Trophoblast cell (in vitro differentiated cells and primary cell): ENCODE measurements at regions not wholly inside any gene's neighbourhood (a gene's known extent, or its start where the extent isn't known, plus 50 kb on each side); places are given as distances from the start of the nearest gene placed in this dataset.

Experiments
- DNase-seq, 2 donors: peaks; one replicate each; pipeline ENCODE4 v3.0.0-alpha.2; 2016
- H2AFZ ChIP-seq: 2 replicates; pipeline ENCODE4 v1.6.1; 2013; ENCODE audit warnings: low read length, moderate library complexity, mild to moderate bottlenecking; ENCODE audit not compliant: insufficient read depth, poor library complexity
- H2AK5ac ChIP-seq: 2 replicates; pipeline ENCODE4 v1.6.1; 2013; ENCODE audit warnings: mild to moderate bottlenecking, low read length
- H2BK120ac ChIP-seq: 2 replicates; pipeline ENCODE4 v1.6.1; 2013; ENCODE audit warnings: low read length, mild to moderate bottlenecking, moderate library complexity; ENCODE audit not compliant: insufficient read depth, poor library complexity
- H2BK12ac ChIP-seq: 2 replicates; pipeline ENCODE4 v1.6.1; 2013; ENCODE audit warnings: mild to moderate bottlenecking, low read length, moderate library complexity
- H2BK5ac ChIP-seq: 2 replicates; pipeline ENCODE4 v1.6.1; 2013; ENCODE audit warnings: low read length, low read depth, moderate library complexity, mild to moderate bottlenecking; ENCODE audit not compliant: poor library complexity
- H3K14ac ChIP-seq: 2 replicates; pipeline ENCODE4 v1.6.1; 2013; ENCODE audit warnings: mild to moderate bottlenecking, low read length
- H3K18ac ChIP-seq: 2 replicates; pipeline ENCODE4 v1.6.1; 2013; ENCODE audit warnings: mild to moderate bottlenecking, low read length
- H3K23ac ChIP-seq: 2 replicates; pipeline ENCODE4 v1.6.1; 2013; ENCODE audit warnings: low read length
- H3K27ac ChIP-seq: 2 replicates; pipeline ENCODE4 v1.5.1; 2013; ENCODE audit warnings: low read depth, mild to moderate bottlenecking, inconsistent platforms, low read length, moderate library complexity
- H3K27me3 ChIP-seq: 2 replicates; pipeline ENCODE4 v1.6.1; 2013; ENCODE audit warnings: inconsistent platforms, mild to moderate bottlenecking, low read length, moderate library complexity; ENCODE audit not compliant: insufficient read depth
- H3K36me3 ChIP-seq, 2 experiments: 1 replicate in 1 of 2; 2 replicates in 1 of 2; pipeline ENCODE4 v1.6.1; 2013; ENCODE audit warnings: low read length in 2 of 2, mild to moderate bottlenecking in 2 of 2, moderate library complexity in 1 of 2; ENCODE audit not compliant: insufficient read depth in 2 of 2, control insufficient read depth in 1 of 2
- H3K4ac ChIP-seq: 2 replicates; pipeline ENCODE4 v1.6.1; 2013; ENCODE audit warnings: low read depth, mild to moderate bottlenecking, low read length, moderate library complexity
- H3K4me1 ChIP-seq, 2 experiments: 1 replicate in 1 of 2; 2 replicates in 1 of 2; pipeline ENCODE4 v1.6.1; 2013; ENCODE audit warnings: low read length in 2 of 2, mild to moderate bottlenecking in 2 of 2, moderate library complexity in 1 of 2; ENCODE audit not compliant: insufficient read depth in 2 of 2, control insufficient read depth in 1 of 2
- H3K4me2 ChIP-seq: 2 replicates; pipeline ENCODE4 v1.6.1; 2013; ENCODE audit warnings: inconsistent platforms, mild to moderate bottlenecking, low read length, moderate library complexity
- H3K4me3 ChIP-seq: 2 replicates; pipeline ENCODE4 v1.5.1; 2013; ENCODE audit warnings: mild to moderate bottlenecking, low read depth, low read length, inconsistent platforms
- H3K79me1 ChIP-seq: one replicate; pipeline ENCODE4 v1.6.1; 2013; ENCODE audit warnings: low read length
- H3K79me2 ChIP-seq: 2 replicates; pipeline ENCODE4 v1.6.1; 2013; ENCODE audit warnings: low read length, mild to moderate bottlenecking; ENCODE audit not compliant: control insufficient read depth, insufficient read depth, poor library complexity
- H3K9ac ChIP-seq: 2 replicates; pipeline ENCODE4 v1.6.1; 2013; ENCODE audit warnings: mild to moderate bottlenecking, low read length
- H3K9me3 ChIP-seq: 2 replicates; pipeline ENCODE4 v1.6.1; 2013; ENCODE audit warnings: low read depth, mild to moderate bottlenecking, control low read depth, inconsistent platforms, low read length; ENCODE audit not compliant: insufficient read depth
- H4K12ac ChIP-seq: 2 replicates; pipeline ENCODE4 v1.6.1; 2013; ENCODE audit warnings: low read depth, mild to moderate bottlenecking, low read length, moderate library complexity
- H4K8ac ChIP-seq: 2 replicates; pipeline ENCODE4 v1.6.1; 2013; ENCODE audit warnings: low read depth, mild to moderate bottlenecking, low read length, moderate library complexity
- H4K91ac ChIP-seq: one replicate; pipeline ENCODE4 v1.6.1; 2013; ENCODE audit warnings: low read depth, mild to moderate bottlenecking, low read length, moderate library complexity
- WGBS: extraction: QIAGEN DNeasy Blood & Tissue Kit; methylation state at CpG from one replicate; pipeline ENCODE4 v1.1.7; 2013; ENCODE audit warnings: missing lambda C conversion rate; ENCODE audit not compliant: insufficient read length, insufficient coverage; ENCODE audit errors: extremely low coverage; 5-methylcytosine and 5-hydroxymethylcytosine counted together

GRCh38 chr18:67778016-67778415 lies 261.5 kb upstream of the DSEL start:
- H2BK5ac ChIP-seq, result no peak overlapping the region
- no peak overlapping the region for H3K23ac ChIP-seq
- no peak overlapping the region for H2AK5ac ChIP-seq
- no peak overlapping the region for H3K18ac ChIP-seq
- no peak overlapping the region for H4K8ac ChIP-seq
- H2AFZ ChIP-seq, result no peak overlapping the region
- H3K4me3 ChIP-seq, result no peak overlapping the region
- no peak overlapping the region for H3K4me2 ChIP-seq
- no peak overlapping the region for H3K9ac ChIP-seq
- no peaks in the 10 kb centered on the region for H3K27me3 ChIP-seq
- H3K9me3 ChIP-seq, result no peaks in the 10 kb centered on the region
- no peak overlapping the region for H3K14ac ChIP-seq
- no peaks in the 10 kb centered on the region for H3K79me1 ChIP-seq
- H3K27ac ChIP-seq, result no peak overlapping the region
- DNase-seq, result no peak
- no peak overlapping the region for H4K91ac ChIP-seq
- no peak overlapping the region for H4K12ac ChIP-seq
- H3K4ac ChIP-seq, result no peak overlapping the region
- WGBS, result no CpG with 5 or more reads among the region's 3 CpGs
- H3K4me1 ChIP-seq, result no peaks in the 10 kb centered on the region
- no peak overlapping the region for H2BK12ac ChIP-seq
- no peak overlapping the region for H2BK120ac ChIP-seq
- no peaks in the 10 kb centered on the region for H3K36me3 ChIP-seq
- no peaks in the 10 kb centered on the region for H3K79me2 ChIP-seq

- no peak overlapping the region for H4K91ac ChIP-seq
- no peak overlapping the region for H2AK5ac ChIP-seq
- no peak overlapping the region for H3K4ac ChIP-seq
- no peak for DNase-seq
- H3K27me3 ChIP-seq, result no peaks in the 10 kb centered on the region
- no peak overlapping the region for H4K12ac ChIP-seq
- no peaks in the 10 kb centered on the region for H3K4me1 ChIP-seq
- no peak overlapping the region for H3K27ac ChIP-seq
- no peak overlapping the region for H2BK12ac ChIP-seq
- H2BK5ac ChIP-seq, result no peak overlapping the region
- no peak overlapping the region for H3K4me2 ChIP-seq
- H3K4me3 ChIP-seq, result no peak overlapping the region
- H4K8ac ChIP-seq, result no peak overlapping the region
- no peak overlapping the region for H3K14ac ChIP-seq
- no peaks in the 10 kb centered on the region for H3K9me3 ChIP-seq
- H2AFZ ChIP-seq, result no peak overlapping the region
- no peak overlapping the region for H3K9ac ChIP-seq
- no peaks in the 10 kb centered on the region for H3K36me3 ChIP-seq
- H3K79me2 ChIP-seq, result no peaks in the 10 kb centered on the region
- H3K23ac ChIP-seq, result no peak overlapping the region
- no CpG with 5 or more reads among the region's 3 CpGs for WGBS
- H3K18ac ChIP-seq, result no peak overlapping the region
- no peaks in the 10 kb centered on the region for H3K79me1 ChIP-seq
- no peak overlapping the region for H2BK120ac ChIP-seq
Measured at GRCh38 chr18:67776929-67777328, 260.4 kb upstream of the DSEL start.

GRCh38 chr18:67771271-67771670 lies 254.8 kb upstream of the DSEL start:
- Histone ChIP-seq H3K4me3 (no peak overlapping the region), H3K9me3 (no peaks in the 10 kb centered on the region), H4K91ac (no peak overlapping the region), H4K12ac (no peak overlapping the region), H3K23ac (no peak overlapping the region), H3K9ac (no peak overlapping the region), H2BK12ac (no peak overlapping the region), H3K18ac (no peak overlapping the region), H3K14ac (no peak overlapping the region), H2BK5ac (no peak overlapping the region), H2AK5ac (no peak overlapping the region), H3K27ac (no peak overlapping the region), H3K79me1 (no peaks in the 10 kb centered on the region), H3K79me2 (no peaks in the 10 kb centered on the region), H4K8ac (no peak overlapping the region), H3K4me2 (no peak overlapping the region), H3K27me3 (no peaks in the 10 kb centered on the region), H3K4ac (no peak overlapping the region), H2BK120ac (no peak overlapping the region), H2AFZ (no peak overlapping the region), H3K36me3 (no peaks in the 10 kb centered on the region), H3K4me1 (no peaks in the 10 kb centered on the region)
- no peak for DNase-seq
- WGBS, result 100% methylated on average over 1 of the region's 2 CpGs

GRCh38 chr18:67770520-67770919 lies 254.0 kb upstream of the DSEL start:
- Histone ChIP-seq H3K79me1 (no peaks in the 10 kb centered on the region), H3K36me3 (no peaks in the 10 kb centered on the region), H3K4me1 (no peaks in the 10 kb centered on the region), H2AFZ (no peak overlapping the region), H3K9ac (no peak overlapping the region), H3K4me3 (no peak overlapping the region), H2BK12ac (no peak overlapping the region), H3K27me3 (no peaks in the 10 kb centered on the region), H3K27ac (no peak overlapping the region), H2BK120ac (no peak overlapping the region), H2AK5ac (no peak overlapping the region), H3K79me2 (no peaks in the 10 kb centered on the region), H3K4me2 (no peak overlapping the region), H3K14ac (no peak overlapping the region), H4K91ac (no peak overlapping the region), H3K23ac (no peak overlapping the region), H4K8ac (no peak overlapping the region), H3K18ac (no peak overlapping the region), H2BK5ac (no peak overlapping the region), H4K12ac (no peak overlapping the region), H3K9me3 (no peaks in the 10 kb centered on the region), H3K4ac (no peak overlapping the region)
- DNase-seq, result no peak
- no CpG with 5 or more reads among the region's 5 CpGs for WGBS
